SK-N-SH (cell line): ENCODE measurements at regions not wholly inside any gene's neighbourhood (a gene's known extent, or its start where the extent isn't known, plus 50 kb on each side); places are given as distances from the start of the nearest gene placed in this dataset.

Experiments
- CTCF ChIA-PET: fragments of 300-600, 350-600 bp; formaldehyde crosslinking; extraction: SDS; loops from one replicate; lab custom pipeline; 2021; lab: Yijun Ruan, JAX
- POLR2A ChIA-PET: fragments of 350-600 bp; sonication (Branson Sonifier 250); formaldehyde crosslinking; extraction: SDS; loops from one replicate; lab custom pipeline; 2020; ENCODE audit warnings: antibody characterized with exemption, inconsistent platforms; lab: Yijun Ruan, JAX
- DNase-seq: peaks from one replicate; pipeline ENCODE4 v3.0.0; 2012
- H2AFZ ChIP-seq: fragments of 200-600 bp; sonication (generic); 2 replicates; pipeline ENCODE4 v1.8.1; 2016; ENCODE audit warnings: antibody characterized with exemption, mild to moderate bottlenecking, low read depth
- H3F3A ChIP-seq: fragments of 200-600 bp; sonication (generic); replicated peaks from 2 replicates; pipeline ENCODE3; 2016; ENCODE audit warnings: antibody characterized with exemption, mild to moderate bottlenecking; ENCODE audit not compliant: insufficient read depth
- H3K27ac ChIP-seq, 2 experiments: fragments of 200-500 bp in 1 of 2; fragments of 200-600 bp in 1 of 2; sonication (Bioruptor generic) in 1 of 2; sonication (generic), shearing (Covaris generic) in 1 of 2; 2 replicates each; pipeline versions ENCODE4 v1.5.1 to v1.6.1; 2014 to 2016; ENCODE audit warnings: low read depth in 2 of 2, inconsistent platforms in 1 of 2, low read length in 1 of 2, mild to moderate bottlenecking in 1 of 2, mixed read lengths in 1 of 2
- H3K27me3 ChIP-seq: fragments of 200-600 bp; sonication (generic), shearing (Covaris generic); 2 replicates; pipeline ENCODE4 v1.6.1; 2016; ENCODE audit warnings: mixed run types; ENCODE audit not compliant: insufficient read depth
- H3K36me3 ChIP-seq, 2 experiments: fragments of 200-500 bp in 1 of 2; fragments of 200-600 bp in 1 of 2; sonication (Bioruptor generic) in 1 of 2; sonication (generic) in 1 of 2; replicated peaks in 1 of 2; 2 replicates each; pipeline versions ENCODE3 to v1.5.1; 2014 to 2016; ENCODE audit warnings: low read length in 1 of 2, mild to moderate bottlenecking in 1 of 2; ENCODE audit not compliant: insufficient read depth in 2 of 2, control insufficient read depth in 1 of 2
- H3K4me1 ChIP-seq, 2 experiments: fragments of 200-500 bp in 1 of 2; fragments of 200-600 bp in 1 of 2; sonication (Bioruptor generic) in 1 of 2; sonication (generic), shearing (Covaris generic) in 1 of 2; 2 replicates each; pipeline versions ENCODE4 v1.5.1 to v1.6.1; 2014 to 2016; ENCODE audit warnings: low read depth in 1 of 2, low read length in 1 of 2, mixed run types in 1 of 2; ENCODE audit not compliant: insufficient read depth in 2 of 2, control insufficient read depth in 1 of 2
- H3K4me2 ChIP-seq: fragments of 200-600 bp; sonication (generic), shearing (Covaris generic); 2 replicates; pipeline ENCODE4 v1.6.1; 2017; ENCODE audit warnings: mixed run types
- H3K4me3 ChIP-seq, 2 experiments: fragments of 200-500 bp in 1 of 2; fragments of 200-600 bp in 1 of 2; sonication (Bioruptor generic) in 1 of 2; sonication (generic), shearing (Covaris generic) in 1 of 2; 2 replicates each; pipeline versions ENCODE4 v1.5.1 to v1.8.1; 2014 to 2016; ENCODE audit warnings: low read depth in 2 of 2, inconsistent platforms in 1 of 2, low read length in 1 of 2, mild to moderate bottlenecking in 1 of 2, mixed read lengths in 1 of 2, moderate library complexity in 1 of 2
- H3K79me2 ChIP-seq: fragments of 200-600 bp; sonication (generic); 2 replicates; pipeline ENCODE4 v1.8.1; 2017; ENCODE audit warnings: mild to moderate bottlenecking; ENCODE audit not compliant: insufficient read depth
- H3K9ac ChIP-seq: fragments of 200-600 bp; sonication (generic); 2 replicates; pipeline ENCODE4 v1.6.1; 2017; ENCODE audit warnings: mixed run types
- H3K9me2 ChIP-seq: fragments of 200-600 bp; sonication (generic); 2 replicates; pipeline ENCODE4 v1.6.1; 2017; ENCODE audit warnings: mixed run types
- H3K9me3 ChIP-seq: fragments of 200-600 bp; sonication (generic); 2 replicates; pipeline ENCODE4 v1.6.1; 2017; ENCODE audit warnings: mixed run types, mild to moderate bottlenecking, moderate library complexity
- H4K20me1 ChIP-seq: fragments of 200-600 bp; sonication (generic); 2 replicates; pipeline ENCODE4 v1.6.1; 2017; ENCODE audit warnings: mild to moderate bottlenecking, mixed run types; ENCODE audit not compliant: insufficient read depth
- CHD2 ChIP-seq: fragments of 150-350 bp; IDR thresholded peaks from 2 replicates; pipeline ENCODE4 v1.6.1; 2018; ENCODE audit warnings: low read length; ENCODE audit not compliant: partially characterized antibody
- CTCF ChIP-seq: fragments of 200-600 bp; sonication (generic); IDR thresholded peaks from 2 replicates; pipeline ENCODE4 v1.6.1; 2017; ENCODE audit warnings: antibody characterized with exemption, mild to moderate bottlenecking, moderate library complexity
- EZH2phosphoT487 ChIP-seq: fragments of 200-600 bp; sonication (generic); IDR thresholded peaks from 2 replicates; pipeline ENCODE4 v1.6.1; 2017; ENCODE audit warnings: low read depth, mixed run types, mild to moderate bottlenecking, antibody characterized with exemption, moderate library complexity, borderline replicate concordance
- FOXJ3 ChIP-seq: sonication (generic); formaldehyde crosslinking; IDR thresholded peaks from 2 replicates; pipeline ENCODE4 v1.5.1; 2020; ENCODE audit warnings: mild to moderate bottlenecking, missing genetic modification reagents
- GATA2 ChIP-seq: sonication (generic); formaldehyde crosslinking; IDR thresholded peaks from 2 replicates; pipeline ENCODE4 v1.5.0; 2020; ENCODE audit warnings: mild to moderate bottlenecking, missing genetic modification reagents
- IRF3 ChIP-seq: fragments of 150-350 bp; IDR thresholded peaks from 2 replicates; pipeline ENCODE4 v1.6.1; 2016; ENCODE audit warnings: mild to moderate bottlenecking, low read depth, low read length
- JUND ChIP-seq: IDR thresholded peaks from 2 replicates; pipeline ENCODE4 v1.4.0; 2012
- MXI1 ChIP-seq: IDR thresholded peaks from 2 replicates; pipeline ENCODE4 v1.6.1; 2012; ENCODE audit warnings: mild to moderate bottlenecking, low read depth, low read length, improper control_type of control experiment
- POLR2AphosphoS5 ChIP-seq: IDR thresholded peaks from 2 replicates; pipeline ENCODE4 v1.6.1; 2012; ENCODE audit warnings: low read depth, low read length
- RFX5 ChIP-seq: IDR thresholded peaks from 2 replicates; pipeline ENCODE4 v1.6.1; 2012; ENCODE audit warnings: mild to moderate bottlenecking, improper control_type of control experiment, low read length
- USF1 ChIP-seq: IDR thresholded peaks from 2 replicates; pipeline ENCODE4 v1.4.0; 2012; ENCODE audit warnings: low read depth, borderline replicate concordance
- USF2 ChIP-seq: fragments of 150-350 bp; IDR thresholded peaks from 2 replicates; pipeline ENCODE4 v1.6.1; 2017; ENCODE audit warnings: antibody characterized with exemption, low read length, low read depth, borderline replicate concordance
- WGBS: methylation state at CpG from one replicate; pipeline ENCODE4 v1.1.6; 2017; ENCODE audit warnings: low lambda C conversion rate; 5-methylcytosine and 5-hydroxymethylcytosine counted together

- no peak for DNase-seq
- H3K9me2 ChIP-seq, result no peaks in the 10 kb centered on the region
- no peaks in the 10 kb centered on the region for H4K20me1 ChIP-seq
- H3K9me3 ChIP-seq, result 0 out of 2 replicates have a peak, but pooled peaks cover 4% of the 10 kb centered on the region
- H3K9ac ChIP-seq, result no peak overlapping the region
- ChIA-PET CTCF (no interaction called here), POLR2A (no interaction called here)
- H3K4me1 ChIP-seq, result no peaks in the 10 kb centered on the region
- no peaks in the 10 kb centered on the region for H3F3A ChIP-seq
- H3K27me3 ChIP-seq, result no peaks in the 10 kb centered on the region
- WGBS, result 6% methylated on average over 1 of the region's 1 CpG
- H3K27ac ChIP-seq, result no peak overlapping the region
- H3K4me2 ChIP-seq, result no peak overlapping the region
- no peaks in the 10 kb centered on the region for H3K36me3 ChIP-seq
- no peaks in the 10 kb centered on the region for H3K79me2 ChIP-seq
- H2AFZ ChIP-seq, result no peak overlapping the region
- H3K4me3 ChIP-seq, result no peak overlapping the region
- TF ChIP-seq USF1, result no peak
- no peak for TF ChIP-seq FOXJ3
- TF ChIP-seq CHD2, result no peak
- no peak for TF ChIP-seq USF2
- no peak for TF ChIP-seq IRF3
- no peak for TF ChIP-seq CTCF
- TF ChIP-seq GATA2, result no peak
- TF ChIP-seq JUND, result no peak
- no peak for TF ChIP-seq MXI1
Observed at GRCh38 chr18:39274535-39274934, 1708.9 kb upstream of the CELF4 start.

DNA sequence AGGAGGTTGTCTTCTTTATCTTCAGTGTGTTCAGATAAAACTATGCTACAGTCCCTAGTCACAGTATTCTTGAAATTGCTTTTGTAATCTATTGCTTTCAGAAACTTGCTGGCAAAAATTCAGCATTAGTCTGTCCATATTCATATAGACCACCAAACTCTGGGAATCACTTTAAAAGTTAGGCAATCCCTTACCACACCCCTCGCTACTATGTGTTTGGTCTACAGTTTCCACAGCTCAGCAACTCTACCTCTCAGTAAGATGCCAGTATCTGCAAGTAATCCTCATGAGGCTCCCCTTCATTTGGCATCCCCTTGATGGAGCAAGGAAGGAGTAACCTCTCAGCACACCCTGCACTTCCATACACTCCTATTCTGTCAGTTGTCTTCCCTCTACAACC, 1706.6 kb upstream of the CELF4 start:
- Histone ChIP-seq H2AFZ (no peak overlapping the region), H3K79me2 (no peaks in the 10 kb centered on the region), H3K4me1 (no peaks in the 10 kb centered on the region), H3K36me3 (no peaks in the 10 kb centered on the region), H3K27me3 (no peaks in the 10 kb centered on the region), H3K9me2 (no peaks in the 10 kb centered on the region), H3K4me3 (no peak overlapping the region), H4K20me1 (no peaks in the 10 kb centered on the region), H3K4me2 (no peak overlapping the region), H3F3A (no peaks in the 10 kb centered on the region), H3K9ac (no peak overlapping the region), H3K27ac (no peak overlapping the region), H3K9me3 (no peaks in the 10 kb centered on the region; the same call in 1 of the 2 replicates)
- CTCF ChIA-PET, result interaction anchor here (0.7 kb wide), 1 partner anchor 21 kb away, joined by 3 read pairs; no protein-coding TSS in a partner anchor
- POLR2A ChIA-PET, result no interaction called here
- TF ChIP-seq EZH2phosphoT487 (no peak), POLR2AphosphoS5 (no peak), RFX5 (no peak)
- DNase-seq, result no peak
- WGBS, result 20% methylated on average over 1 of the region's 1 CpG
